Fibroblast of lung (primary cell): ENCODE measurements at regions not wholly inside any gene's neighbourhood (a gene's known extent, or its start where the extent isn't known, plus 50 kb on each side); places are given as distances from the start of the nearest gene placed in this dataset.

Source experiments
- DNase-seq, 2 donors: peaks; one replicate each; pipeline versions ENCODE4 v3.0.0 to v3.0.0-alpha.2; 2010; ENCODE audit warnings: low read depth in 2 of 2
- H2AFZ ChIP-seq: 2 replicates; pipeline ENCODE4 v1.5.1; 2012; ENCODE audit warnings: low read length, control low read depth, inconsistent platforms
- H3K27ac ChIP-seq: 2 replicates; pipeline ENCODE4 v1.5.1; 2011; ENCODE audit warnings: low read length, control low read depth; ENCODE audit not compliant: insufficient read depth
- H3K27me3 ChIP-seq: 2 replicates; pipeline ENCODE4 v1.5.1; 2011; ENCODE audit warnings: mild to moderate bottlenecking, low read length; ENCODE audit not compliant: control insufficient read depth, insufficient read depth
- H3K36me3 ChIP-seq: 2 replicates; pipeline ENCODE4 v1.5.1; 2011; ENCODE audit warnings: low read length; ENCODE audit not compliant: control insufficient read depth, insufficient read depth
- H3K4me1 ChIP-seq: 2 replicates; pipeline ENCODE4 v1.5.1; 2011; ENCODE audit warnings: low read length; ENCODE audit not compliant: control insufficient read depth, insufficient read depth; ENCODE audit errors: extremely low read depth
- H3K4me2 ChIP-seq: 2 replicates; pipeline ENCODE4 v1.5.1; 2011; ENCODE audit warnings: low read length, control low read depth; ENCODE audit not compliant: insufficient read depth; ENCODE audit errors: extremely low read depth
- H3K4me3 ChIP-seq, 4 experiments: fragments of 200-600 bp in 1 of 4; sonication (generic) in 1 of 4; replicated peaks in 1 of 4; 2 replicates each; pipeline ENCODE4 v1.5.1; 2011 to 2016; ENCODE audit warnings: low read length in 4 of 4, low read depth in 3 of 4, mild to moderate bottlenecking in 3 of 4, control low read depth in 2 of 4, inconsistent platforms in 1 of 4, mixed read lengths in 1 of 4; ENCODE audit not compliant: insufficient read depth in 1 of 4; ENCODE audit errors: control extremely low read depth in 1 of 4
- H3K79me2 ChIP-seq: 2 replicates; pipeline ENCODE4 v1.5.1; 2012; ENCODE audit warnings: mild to moderate bottlenecking, low read length, inconsistent platforms; ENCODE audit not compliant: control insufficient read depth, insufficient read depth
- H3K9ac ChIP-seq: 2 replicates; pipeline ENCODE4 v1.5.1; 2011; ENCODE audit warnings: mild to moderate bottlenecking, low read length, control low read depth; ENCODE audit not compliant: insufficient read depth
- H3K9me3 ChIP-seq: 2 replicates; pipeline ENCODE4 v1.5.1; 2012; ENCODE audit warnings: low read depth, low read length; ENCODE audit not compliant: control insufficient read depth, insufficient read depth
- H4K20me1 ChIP-seq: 2 replicates; pipeline ENCODE4 v1.5.1; 2011; ENCODE audit warnings: low read length; ENCODE audit not compliant: control insufficient read depth, insufficient read depth; ENCODE audit errors: extremely low read depth
- EZH2 ChIP-seq: IDR thresholded peaks from 2 replicates; pipeline ENCODE4 v1.5.1; 2012; ENCODE audit warnings: low read length, control low read depth, mild to moderate bottlenecking; ENCODE audit errors: missing control alignments
- TF ChIP-seq, protein P1 (sequence below), 2 donors: IDR thresholded peaks in 1 of 2; conservative IDR thresholded peaks in 1 of 2; 1 replicate in 1 of 2; 2 replicates in 1 of 2; pipeline ENCODE4 v1.5.1; 2011 to 2012; ENCODE audit warnings: low read length in 2 of 2, control low read depth in 1 of 2, inconsistent platforms in 1 of 2, low read depth in 1 of 2, mild to moderate bottlenecking in 1 of 2

DNA sequence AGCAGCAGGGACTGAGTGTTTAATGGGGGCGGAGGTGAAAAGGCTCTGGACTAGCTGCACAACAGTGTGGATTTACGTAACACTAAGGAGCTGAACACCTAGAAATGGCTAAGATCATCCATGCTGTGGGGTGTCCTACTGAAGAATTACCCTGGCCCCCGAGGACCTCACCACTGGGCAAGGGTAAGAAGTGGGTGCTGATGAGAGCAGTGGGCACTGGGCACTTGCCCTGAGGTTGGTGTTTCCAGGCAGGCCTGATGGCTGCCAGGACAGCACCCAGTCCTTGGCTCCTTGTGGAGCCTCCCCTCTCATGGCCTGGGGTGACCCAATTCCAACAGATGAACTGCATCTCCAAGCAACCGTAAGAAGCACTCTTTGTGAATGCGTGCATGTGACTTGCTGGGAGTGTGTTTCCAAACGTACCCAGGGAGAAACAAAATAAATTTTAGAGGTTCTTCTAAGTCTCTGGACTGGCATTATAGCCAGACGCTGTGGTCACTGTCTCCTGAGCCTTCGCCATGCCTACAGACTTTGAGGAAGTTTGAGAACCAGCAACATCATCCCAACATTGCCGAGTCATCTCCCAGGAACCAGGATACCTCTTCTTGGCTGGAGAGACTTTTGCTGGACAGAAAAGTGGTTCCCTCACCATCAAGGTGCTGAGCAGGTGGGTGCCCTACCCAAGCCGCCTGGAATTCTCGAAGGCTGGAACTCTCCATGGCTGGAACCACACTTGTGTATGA is 245.9 kb downstream of the ERMARD start:
- Histone ChIP-seq H4K20me1 (no peaks in the 10 kb centered on the region), H3K4me1 (no peaks in the 10 kb centered on the region), H3K27me3 (no peaks in the 10 kb centered on the region), H3K9me3 (no peaks in the 10 kb centered on the region), H3K4me2 (no peak overlapping the region), H3K79me2 (no peaks in the 10 kb centered on the region), H3K27ac (no peak overlapping the region), H3K4me3 (no peak overlapping the region), H2AFZ (no peak overlapping the region), H3K9ac (no peak overlapping the region), H3K36me3 (no peaks in the 10 kb centered on the region)
- no peak for DNase-seq
- TF ChIP-seq, protein P1, sequence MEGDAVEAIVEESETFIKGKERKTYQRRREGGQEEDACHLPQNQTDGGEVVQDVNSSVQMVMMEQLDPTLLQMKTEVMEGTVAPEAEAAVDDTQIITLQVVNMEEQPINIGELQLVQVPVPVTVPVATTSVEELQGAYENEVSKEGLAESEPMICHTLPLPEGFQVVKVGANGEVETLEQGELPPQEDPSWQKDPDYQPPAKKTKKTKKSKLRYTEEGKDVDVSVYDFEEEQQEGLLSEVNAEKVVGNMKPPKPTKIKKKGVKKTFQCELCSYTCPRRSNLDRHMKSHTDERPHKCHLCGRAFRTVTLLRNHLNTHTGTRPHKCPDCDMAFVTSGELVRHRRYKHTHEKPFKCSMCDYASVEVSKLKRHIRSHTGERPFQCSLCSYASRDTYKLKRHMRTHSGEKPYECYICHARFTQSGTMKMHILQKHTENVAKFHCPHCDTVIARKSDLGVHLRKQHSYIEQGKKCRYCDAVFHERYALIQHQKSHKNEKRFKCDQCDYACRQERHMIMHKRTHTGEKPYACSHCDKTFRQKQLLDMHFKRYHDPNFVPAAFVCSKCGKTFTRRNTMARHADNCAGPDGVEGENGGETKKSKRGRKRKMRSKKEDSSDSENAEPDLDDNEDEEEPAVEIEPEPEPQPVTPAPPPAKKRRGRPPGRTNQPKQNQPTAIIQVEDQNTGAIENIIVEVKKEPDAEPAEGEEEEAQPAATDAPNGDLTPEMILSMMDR (conservative IDR thresholded peaks at IDR 0.05 in 1 of 2, IDR thresholded peaks at IDR 0.05 in 1 of 2; ENCODE audit: low read depth in 1 of 2, low read length in 2 of 2): no peak

DNA sequence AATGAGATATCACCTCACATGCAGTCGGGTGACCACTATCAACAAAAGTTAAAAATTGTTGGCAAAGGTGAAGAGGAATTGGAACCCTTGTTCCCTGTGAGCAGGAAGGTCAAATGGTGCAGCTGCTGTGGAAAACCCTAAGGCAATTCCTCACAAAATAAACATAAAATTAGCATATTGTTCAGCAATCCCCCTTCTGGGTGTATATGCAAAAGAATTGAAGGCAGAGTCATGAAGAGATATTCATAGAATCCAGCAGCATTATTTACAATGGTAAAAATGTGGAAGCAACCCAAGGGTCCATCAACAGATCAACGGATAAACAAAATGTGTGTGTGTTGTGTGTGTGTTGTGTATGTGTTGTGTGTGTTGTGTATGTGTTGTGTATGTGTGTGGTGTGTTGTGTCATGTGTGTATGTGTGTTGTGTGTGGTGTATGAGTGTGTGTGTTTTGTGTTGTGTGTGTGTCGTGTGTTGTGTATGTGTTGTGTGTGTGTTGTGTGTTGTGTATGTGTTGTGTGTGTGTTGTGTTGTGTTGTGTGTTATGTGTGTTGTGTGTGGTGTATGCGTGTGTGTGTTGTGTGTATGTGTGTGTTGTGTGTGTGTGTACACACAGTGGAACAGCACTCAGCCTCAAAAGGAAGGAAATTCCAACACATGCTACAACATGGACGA is 245.1 kb downstream of the ERMARD start:
- no peak for TF ChIP-seq EZH2
- TF ChIP-seq, protein P1 (conservative IDR thresholded peaks at IDR 0.05 in 1 of 2, IDR thresholded peaks at IDR 0.05 in 1 of 2; ENCODE audit: low read depth in 1 of 2, low read length in 2 of 2): no peak
- Histone ChIP-seq H3K9me3 (no peaks in the 10 kb centered on the region), H4K20me1 (no peaks in the 10 kb centered on the region), H3K9ac (no peak overlapping the region), H3K4me1 (no peaks in the 10 kb centered on the region), H3K36me3 (no peaks in the 10 kb centered on the region), H3K27me3 (no peaks in the 10 kb centered on the region), H3K27ac (no peak overlapping the region), H3K4me3 (no peak overlapping the region), H2AFZ (no peak overlapping the region), H3K79me2 (no peaks in the 10 kb centered on the region), H3K4me2 (no peak overlapping the region)
- DNase-seq: no peak

DNA sequence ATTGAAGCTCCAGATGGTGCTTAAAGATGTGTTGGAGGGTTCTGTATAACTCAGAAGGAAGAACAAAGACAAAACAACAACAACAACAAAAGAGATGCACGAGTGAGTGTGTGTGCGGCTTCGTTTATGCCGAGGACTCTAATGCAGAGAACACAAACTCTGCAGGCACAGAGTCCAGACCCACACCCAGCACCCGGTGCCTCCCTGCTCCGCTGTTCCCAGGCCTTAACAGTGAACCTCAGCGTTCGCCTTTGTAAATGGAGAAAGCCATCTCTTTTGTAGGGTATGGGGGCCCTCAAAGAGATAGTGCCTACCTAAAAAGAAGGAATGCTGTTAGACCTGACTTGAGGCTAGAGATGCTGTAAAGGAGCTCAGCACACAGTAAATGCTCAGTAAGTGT is 243.3 kb downstream of the ERMARD start:
- Histone ChIP-seq H3K27me3 (no peaks in the 10 kb centered on the region), H3K4me1 (no peaks in the 10 kb centered on the region), H2AFZ (no peak overlapping the region), H3K79me2 (no peaks in the 10 kb centered on the region), H3K36me3 (no peaks in the 10 kb centered on the region), H3K4me2 (no peak overlapping the region), H3K9ac (no peak overlapping the region), H3K9me3 (no peaks in the 10 kb centered on the region), H4K20me1 (no peaks in the 10 kb centered on the region), H3K4me3 (no peak overlapping the region), H3K27ac (no peak overlapping the region)
- TF ChIP-seq EZH2: no peak
- TF ChIP-seq, protein P1 (conservative IDR thresholded peaks at IDR 0.05 in 1 of 2, IDR thresholded peaks at IDR 0.05 in 1 of 2; ENCODE audit: low read depth in 1 of 2, low read length in 2 of 2): no peak
- DNase-seq: no peak
